ENCODE measurements at regions not wholly inside any gene's neighbourhood (a gene's known extent, or its start where the extent isn't known, plus 50 kb on each side); places are given as distances from the start of the nearest gene placed in this dataset.
"Not testable (repeated sequence)": the region's sequence is repeated elsewhere in the genome, so short reads cannot be mapped to it uniquely, and the experiment has no call there.

GRCh38 chr5:56656846-56657726 is 158.3 kb upstream of the MAP3K1 start:
- DNase-seq: no peak

DNA sequence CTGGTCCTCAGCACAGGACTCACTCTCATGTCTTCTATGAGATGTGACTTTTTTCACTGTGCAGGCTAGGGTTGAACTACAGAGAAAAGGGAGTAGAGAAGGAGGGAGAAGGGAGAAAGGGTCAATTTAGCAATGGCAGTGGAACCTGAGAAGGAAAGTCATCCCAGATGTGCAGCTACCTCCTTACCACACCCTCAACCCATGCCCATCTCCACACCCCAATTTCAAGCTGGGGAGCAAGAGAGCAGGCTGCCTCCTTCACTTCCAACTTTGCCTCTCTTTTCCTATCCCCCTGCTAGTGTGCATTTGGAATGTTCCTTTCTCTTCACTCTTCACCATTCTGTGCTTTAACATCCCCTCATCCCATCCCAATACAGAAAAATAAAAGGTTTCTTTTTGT is 163.5 kb upstream of the MAP3K1 start:
- DNase-seq: no peak

GRCh38 chr5:56650386-56650785 is 165.0 kb upstream of the MAP3K1 start:
- no peak for DNase-seq

GRCh38 chr5:56649569-56649968 is 165.8 kb upstream of the MAP3K1 start:
- DNase-seq: no peak

- DNase-seq: no peak
These were observed 166.8 kb upstream of the MAP3K1 start for GRCh38 chr5:56648460-56649034.

DNA sequence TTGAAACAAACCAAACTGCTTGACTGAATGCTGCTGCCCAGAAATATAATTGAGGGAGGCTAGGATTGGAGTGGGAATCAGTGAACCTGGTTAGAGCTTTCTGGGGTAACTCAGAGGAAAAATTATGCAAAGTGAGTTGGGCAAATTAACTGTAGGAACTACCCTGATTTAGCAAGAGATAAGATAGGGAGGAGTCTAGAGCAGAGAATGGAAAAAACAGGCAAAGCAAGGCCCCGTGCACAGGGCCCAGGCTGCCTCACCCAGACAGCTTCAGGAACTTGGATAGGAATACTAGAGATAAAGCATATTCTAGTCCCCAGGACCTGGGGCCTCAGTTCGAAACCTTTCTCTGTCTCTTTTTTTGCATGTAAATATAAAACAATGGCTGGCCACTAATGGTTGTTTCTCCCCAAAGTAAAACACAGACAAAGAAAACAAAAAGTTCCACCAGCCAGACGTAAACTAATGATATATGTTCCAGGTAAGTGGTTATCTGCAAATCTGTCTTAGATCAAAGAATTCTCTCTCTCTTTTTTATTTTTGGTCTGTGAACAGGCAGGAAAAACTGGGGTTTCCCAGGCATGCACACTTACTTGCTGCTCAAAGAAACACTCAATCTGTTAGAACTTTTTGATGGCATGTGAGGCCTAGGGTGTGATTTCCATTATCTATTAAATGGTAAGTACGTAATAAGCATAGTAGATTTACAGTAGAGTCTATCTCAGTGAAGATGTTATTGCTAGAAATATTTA is 168.1 kb upstream of the MAP3K1 start:
- no peak for DNase-seq

DNA sequence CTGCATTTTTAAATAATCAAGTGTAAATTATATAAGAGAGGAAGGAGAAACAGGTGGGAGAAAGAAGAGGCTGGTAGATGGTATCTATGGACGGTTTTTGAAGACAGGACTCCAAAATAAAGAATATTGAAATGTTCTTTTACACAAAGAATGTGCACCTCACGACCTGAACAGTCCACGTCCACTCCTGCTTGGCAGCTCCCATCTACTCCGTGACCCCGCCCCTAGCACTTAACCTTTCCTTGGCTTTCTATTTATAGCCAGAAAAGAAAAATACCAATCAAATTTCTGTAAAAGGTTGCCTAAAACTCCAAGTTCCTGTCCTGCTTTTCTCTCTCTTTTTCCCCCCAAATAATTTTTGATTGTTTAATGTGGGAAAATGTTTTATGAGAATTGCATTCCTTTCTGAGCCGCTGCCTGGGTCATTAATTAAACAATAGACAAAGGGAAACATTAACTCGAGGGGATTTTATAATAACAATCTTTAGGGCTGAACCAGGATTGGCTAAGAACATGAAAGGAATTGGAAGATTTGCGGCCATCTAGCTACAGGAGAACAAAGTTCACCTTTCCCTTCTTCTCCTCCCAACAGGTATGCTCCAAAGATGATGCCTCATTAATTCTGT is 173.6 kb upstream of the MAP3K1 start:
- no peak for DNase-seq

- no peak for DNase-seq
These were observed 174.5 kb upstream of the MAP3K1 start for GRCh38 chr5:56640763-56641406.

GRCh38 chr5:56639476-56639875 is 175.9 kb upstream of the MAP3K1 start:
- no peak for DNase-seq

GRCh38 chr5:56638768-56639238 is 176.5 kb upstream of the MAP3K1 start:
- peak; percentile 53 for DNase-seq

- peak; percentile 71 for DNase-seq
These were observed 177.2 kb upstream of the MAP3K1 start for GRCh38 chr5:56638061-56638621.

- peak; percentile 35 for DNase-seq
These were observed 177.9 kb upstream of the MAP3K1 start for GRCh38 chr5:56637321-56637920.

DNA sequence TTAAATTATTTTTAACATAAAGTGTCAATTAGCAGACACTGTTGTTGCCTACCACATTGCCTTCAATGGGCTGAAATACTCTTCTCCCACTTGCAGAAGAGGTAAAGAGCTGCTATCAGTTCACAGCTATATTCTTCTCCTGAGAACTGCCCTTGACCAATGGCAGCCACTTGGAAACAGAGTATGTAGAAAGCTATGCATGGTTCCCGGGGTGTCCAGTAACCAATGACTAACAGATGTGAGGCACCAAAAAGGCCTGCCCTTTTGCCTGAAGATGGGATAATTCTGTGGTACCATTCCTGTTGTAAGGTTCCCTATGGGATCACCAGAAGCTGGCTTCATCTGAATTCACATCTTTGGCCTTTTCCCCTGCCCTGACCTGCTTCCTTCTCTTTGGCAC is 181.4 kb upstream of the MAP3K1 start:
- no peak for DNase-seq

DNA sequence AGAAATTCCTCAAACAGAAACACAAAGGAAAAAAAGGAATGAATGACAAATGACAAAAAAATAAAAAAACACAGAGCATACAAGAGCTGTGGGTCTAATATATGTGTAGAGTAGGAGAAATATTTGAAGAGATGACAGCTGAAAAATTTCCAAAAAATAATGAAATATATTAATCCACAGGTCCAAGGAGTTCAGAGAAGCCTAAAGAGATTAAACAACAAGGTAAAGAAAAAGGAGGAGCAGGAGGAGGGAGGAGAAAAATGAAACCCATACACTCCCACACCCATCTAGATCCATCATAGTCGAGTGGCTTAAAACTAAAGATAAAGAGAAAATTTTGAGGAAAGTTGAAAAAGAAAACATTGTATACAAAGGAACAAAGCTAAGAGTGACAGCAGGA is 182.4 kb upstream of the MAP3K1 start:
- DNase-seq: no peak

DNA sequence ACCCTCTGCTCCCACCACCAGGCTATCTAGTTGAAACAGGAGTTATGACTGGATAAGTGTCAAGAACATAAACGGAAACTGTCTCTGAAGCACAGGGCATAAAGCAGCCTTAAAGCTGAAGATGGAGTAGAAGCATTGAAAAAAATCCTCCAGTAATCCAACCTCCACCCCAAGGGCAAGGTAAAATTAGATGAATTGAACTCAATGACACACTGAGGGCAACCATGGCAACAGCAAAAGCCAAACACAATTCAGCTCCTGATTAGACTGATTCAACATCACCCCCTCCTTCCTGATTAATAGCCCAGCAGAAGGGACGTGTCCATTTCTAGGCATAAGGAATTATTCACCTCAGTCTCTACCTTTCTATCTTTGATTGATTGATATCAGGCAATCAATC is 183.2 kb upstream of the MAP3K1 start:
- DNase-seq: no peak

GRCh38 chr5:56631719-56632118 is 183.6 kb upstream of the MAP3K1 start:
- DNase-seq: no peak

DNA sequence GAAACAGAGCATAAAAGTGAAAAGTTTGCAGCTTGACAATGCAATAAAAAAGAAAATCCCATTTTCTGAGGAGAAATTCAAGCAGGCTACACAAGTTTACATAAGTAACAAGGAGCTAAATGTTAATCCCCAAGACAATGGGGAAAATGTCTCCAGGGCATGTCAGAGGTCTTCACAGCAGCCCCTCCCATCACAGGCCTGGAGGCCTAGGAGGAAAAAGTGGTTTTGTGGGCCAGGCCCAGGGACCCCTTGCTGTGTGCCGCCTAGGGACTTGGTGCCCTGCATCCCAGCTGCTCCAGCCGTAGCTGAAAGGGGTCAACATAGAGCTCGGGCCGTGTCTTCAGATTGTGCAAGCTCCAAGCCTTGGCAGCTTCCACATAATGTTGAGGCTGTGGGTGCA is 186.7 kb upstream of the MAP3K1 start:
- not testable (repeated sequence) for DNase-seq

DNA sequence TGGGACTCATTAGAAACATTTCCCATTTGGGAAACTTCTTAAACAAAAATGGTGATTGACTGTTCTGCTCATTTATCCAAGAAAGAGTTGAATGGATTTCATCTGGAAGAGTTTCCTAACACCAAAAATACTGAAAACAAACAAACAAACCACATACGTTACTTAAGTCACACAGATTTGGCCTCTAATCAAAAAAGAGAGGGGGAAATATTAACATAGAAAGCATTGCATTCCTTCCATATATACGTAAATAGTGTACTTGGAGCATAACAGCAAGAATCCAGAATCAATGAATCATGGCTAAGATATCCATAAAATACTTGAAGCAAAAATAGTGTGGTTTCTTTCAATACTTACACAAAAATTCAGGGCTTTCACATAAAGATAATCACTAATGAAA is 189.8 kb upstream of the MAP3K1 start:
- no peak for DNase-seq

DNA sequence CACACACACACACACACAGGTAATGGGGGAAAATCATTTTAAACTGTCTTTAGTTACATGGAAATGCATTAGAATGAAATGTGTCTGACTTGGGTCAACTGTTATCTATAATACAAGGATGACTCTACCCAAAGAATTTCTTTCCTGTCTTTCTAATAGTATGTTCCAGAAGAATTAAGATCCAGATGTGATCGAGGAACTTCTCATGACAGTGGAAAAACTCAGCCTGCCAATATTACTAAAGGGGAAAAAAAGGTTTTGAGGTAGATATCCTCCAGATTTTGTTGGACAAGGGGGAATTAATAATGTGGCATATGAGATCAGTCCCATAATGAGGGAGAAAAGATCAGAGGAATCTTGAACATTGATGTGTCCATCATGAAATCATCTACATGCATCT is 190.6 kb upstream of the MAP3K1 start:
- no peak for DNase-seq

DNA sequence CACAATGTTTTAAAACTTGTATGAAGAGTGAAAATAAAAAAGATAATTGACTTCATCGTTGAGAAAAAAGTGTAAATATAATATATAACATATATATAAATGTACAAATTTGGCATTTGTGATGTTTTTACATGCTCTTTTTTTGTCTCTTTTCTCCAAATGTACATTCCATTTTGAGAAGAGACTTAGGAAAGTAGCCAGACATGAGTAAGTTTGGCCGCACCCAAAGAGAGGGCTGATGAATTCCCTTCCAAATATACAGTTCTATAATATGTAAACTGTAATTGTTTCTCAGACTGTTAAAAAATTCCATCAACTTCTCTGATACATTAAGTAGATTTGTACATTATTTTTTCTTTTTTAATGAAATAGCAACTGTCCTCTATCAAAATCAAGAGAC is 193.2 kb upstream of the MAP3K1 start:
- DNase-seq: no peak

- no peak for DNase-seq
These were observed 194.3 kb upstream of the MAP3K1 start for GRCh38 chr5:56620903-56621677.

All from DMS79 (cell line).